Endodermal cell (in vitro differentiated cells): ENCODE measurements at regions not wholly inside any gene's neighbourhood (a gene's known extent, or its start where the extent isn't known, plus 50 kb on each side); places are given as distances from the start of the nearest gene placed in this dataset.

ENCODE experiments used
- DNase-seq: peaks from one replicate; pipeline ENCODE4 v3.0.0-alpha.2; 2017
- H3K27ac ChIP-seq: 2 replicates; pipeline ENCODE4 v1.5.1; 2013; ENCODE audit warnings: mild to moderate bottlenecking, low read depth, low read length, moderate library complexity
- H3K27me3 ChIP-seq: 2 replicates; pipeline ENCODE4 v1.6.1; 2013; ENCODE audit warnings: mild to moderate bottlenecking, low read length, moderate library complexity; ENCODE audit not compliant: insufficient read depth, control insufficient read depth, poor library complexity, severe bottlenecking
- H3K36me3 ChIP-seq: 2 replicates; pipeline ENCODE4 v1.7.0; 2013; ENCODE audit warnings: mild to moderate bottlenecking, low read length, moderate library complexity; ENCODE audit not compliant: control insufficient read depth, insufficient read depth
- H3K4me1 ChIP-seq: one replicate; pipeline ENCODE4 v1.7.0; 2013; ENCODE audit warnings: low read length; ENCODE audit not compliant: control insufficient read depth, insufficient read depth
- H3K4me3 ChIP-seq: 2 replicates; pipeline ENCODE4 v1.5.1; 2013; ENCODE audit warnings: mild to moderate bottlenecking, low read length, moderate library complexity
- H3K9ac ChIP-seq: 2 replicates; pipeline ENCODE4 v1.6.1; 2013; ENCODE audit warnings: mild to moderate bottlenecking, low read length, moderate library complexity; ENCODE audit not compliant: poor library complexity, severe bottlenecking; ENCODE audit errors: extremely low read depth
- H3K9me3 ChIP-seq: 2 replicates; pipeline ENCODE4 v1.6.1; 2013; ENCODE audit warnings: mild to moderate bottlenecking, low read length, moderate library complexity; ENCODE audit not compliant: control insufficient read depth
- H3K27ac Mint-ChIP-seq: 2 replicates; pipeline ENCODE4 v1.8.0; 2020; ENCODE audit warnings: mixed read lengths
- H3K27me3 Mint-ChIP-seq: 2 replicates; pipeline ENCODE4 v1.8.0; 2021; ENCODE audit warnings: mild to moderate bottlenecking, mixed read lengths; ENCODE audit not compliant: insufficient read depth
- H3K36me3 Mint-ChIP-seq: 2 replicates; pipeline ENCODE4 v1.8.0; 2020; ENCODE audit warnings: low read depth, mixed read lengths
- H3K4me1 Mint-ChIP-seq: 2 replicates; pipeline ENCODE4 v1.8.0; 2020; ENCODE audit warnings: mixed read lengths
- H3K4me3 Mint-ChIP-seq: 2 replicates; pipeline ENCODE4 v1.8.0; 2020; ENCODE audit warnings: mild to moderate bottlenecking, moderate library complexity, mixed read lengths
- H3K9me3 Mint-ChIP-seq: 2 replicates; pipeline ENCODE4 v1.8.0; 2020; ENCODE audit warnings: mild to moderate bottlenecking, mixed read lengths
- WGBS, 2 experiments: methylation state at CpG; one replicate each; pipeline versions ENCODE4 v1.1.5 to v1.1.7; 2013; ENCODE audit warnings: missing lambda C conversion rate in 2 of 2, mixed read lengths in 1 of 2; ENCODE audit not compliant: insufficient coverage in 1 of 2, insufficient read length in 1 of 2; 5-methylcytosine and 5-hydroxymethylcytosine counted together
- TF ChIP-seq, protein P1 (sequence below): fragments of 200-600 bp; sonication (generic); conservative IDR thresholded peaks from 2 replicates; pipeline ENCODE4 v1.5.0; 2021; ENCODE audit warnings: antibody characterized with exemption, mild to moderate bottlenecking

DNA sequence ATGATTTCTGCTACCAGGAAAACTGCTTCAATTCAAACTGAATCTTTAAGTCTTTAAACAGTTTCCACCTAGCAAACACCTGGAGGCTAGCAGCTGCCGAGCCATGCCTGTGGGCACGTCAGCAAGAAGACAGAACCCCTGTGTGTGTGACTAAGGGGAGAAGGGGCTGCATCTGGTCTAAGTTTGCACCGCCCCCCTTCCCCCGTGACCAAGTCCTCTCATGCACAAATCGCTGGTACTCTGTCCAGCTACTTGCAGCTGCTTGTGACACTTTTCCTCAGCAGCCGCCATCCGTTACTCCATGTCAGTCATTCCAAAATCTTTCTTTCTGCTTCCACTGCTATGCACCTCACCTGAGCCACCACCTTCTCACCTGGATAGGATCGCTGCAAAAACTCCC, 355.0 kb downstream of the SS18 start:
- Histone ChIP-seq H3K4me3 (no peak overlapping the region), H3K9me3 (peaks cover 13% of the 10 kb centered on the region), H3K4me1 (peaks cover 11% of the 10 kb centered on the region), H3K27ac (no peak overlapping the region), H3K9ac (no peak overlapping the region), H3K27me3 (peaks cover 34% of the 10 kb centered on the region), H3K36me3 (no peaks in the 10 kb centered on the region)
- Mint-ChIP-seq H3K27ac (no peak overlapping the region), H3K4me1 (peaks cover 52% of the 10 kb centered on the region), H3K27me3 (peaks cover 59% of the 10 kb centered on the region), H3K4me3 (no peak overlapping the region), H3K36me3 (peaks cover 3% of the 10 kb centered on the region), H3K9me3 (peaks cover 14% of the 10 kb centered on the region)
- TF ChIP-seq, protein P1, sequence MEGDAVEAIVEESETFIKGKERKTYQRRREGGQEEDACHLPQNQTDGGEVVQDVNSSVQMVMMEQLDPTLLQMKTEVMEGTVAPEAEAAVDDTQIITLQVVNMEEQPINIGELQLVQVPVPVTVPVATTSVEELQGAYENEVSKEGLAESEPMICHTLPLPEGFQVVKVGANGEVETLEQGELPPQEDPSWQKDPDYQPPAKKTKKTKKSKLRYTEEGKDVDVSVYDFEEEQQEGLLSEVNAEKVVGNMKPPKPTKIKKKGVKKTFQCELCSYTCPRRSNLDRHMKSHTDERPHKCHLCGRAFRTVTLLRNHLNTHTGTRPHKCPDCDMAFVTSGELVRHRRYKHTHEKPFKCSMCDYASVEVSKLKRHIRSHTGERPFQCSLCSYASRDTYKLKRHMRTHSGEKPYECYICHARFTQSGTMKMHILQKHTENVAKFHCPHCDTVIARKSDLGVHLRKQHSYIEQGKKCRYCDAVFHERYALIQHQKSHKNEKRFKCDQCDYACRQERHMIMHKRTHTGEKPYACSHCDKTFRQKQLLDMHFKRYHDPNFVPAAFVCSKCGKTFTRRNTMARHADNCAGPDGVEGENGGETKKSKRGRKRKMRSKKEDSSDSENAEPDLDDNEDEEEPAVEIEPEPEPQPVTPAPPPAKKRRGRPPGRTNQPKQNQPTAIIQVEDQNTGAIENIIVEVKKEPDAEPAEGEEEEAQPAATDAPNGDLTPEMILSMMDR = no peak
- WGBS, 2 experiments = 92 to 94% methylated on average over 3 to 8 of the region's 8 CpGs
- DNase-seq = no peak

DNA sequence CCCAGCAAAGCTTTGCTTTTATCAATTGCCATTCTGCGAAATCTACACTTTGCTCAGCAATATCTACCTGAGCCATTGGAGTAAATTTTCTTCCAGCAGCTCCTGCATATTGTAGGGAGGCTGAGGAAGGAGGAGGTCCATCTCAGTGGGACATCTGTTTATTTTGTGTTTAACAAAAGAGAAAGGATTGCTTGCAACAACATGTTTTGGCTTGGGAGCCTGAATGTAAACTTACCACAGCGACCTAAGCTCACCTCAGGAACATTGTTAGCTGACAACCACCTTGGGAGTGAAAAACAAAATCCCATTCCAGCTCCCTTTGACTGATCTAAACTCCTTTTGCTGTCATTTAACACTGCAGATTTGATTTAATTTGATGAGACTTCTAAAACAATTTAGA, 356.1 kb downstream of the SS18 start:
- Histone ChIP-seq H3K4me3 (no peak overlapping the region), H3K9me3 (peaks cover 24% of the 10 kb centered on the region), H3K27me3 (peaks cover 34% of the 10 kb centered on the region), H3K36me3 (no peaks in the 10 kb centered on the region), H3K27ac (no peak overlapping the region), H3K9ac (no peak overlapping the region), H3K4me1 (peaks cover 11% of the 10 kb centered on the region)
- H3K27me3 Mint-ChIP-seq = peaks cover 53% of the 10 kb centered on the region
- H3K4me3 Mint-ChIP-seq = peak overlapping the region; percentile 27
- H3K36me3 Mint-ChIP-seq = peaks cover 3% of the 10 kb centered on the region
- H3K4me1 Mint-ChIP-seq = peaks cover 47% of the 10 kb centered on the region
- WGBS, 2 experiments = 15% methylated on average over 2 of the region's 2 CpGs; no CpG with 5 or more reads in 1 of the 2 experiments
- peaks cover 22% of the 10 kb centered on the region for H3K9me3 Mint-ChIP-seq
- H3K27ac Mint-ChIP-seq = peak overlapping the region; percentile 81
- TF ChIP-seq, protein P1 = no peak
- peak; percentile 66 for DNase-seq

DNA sequence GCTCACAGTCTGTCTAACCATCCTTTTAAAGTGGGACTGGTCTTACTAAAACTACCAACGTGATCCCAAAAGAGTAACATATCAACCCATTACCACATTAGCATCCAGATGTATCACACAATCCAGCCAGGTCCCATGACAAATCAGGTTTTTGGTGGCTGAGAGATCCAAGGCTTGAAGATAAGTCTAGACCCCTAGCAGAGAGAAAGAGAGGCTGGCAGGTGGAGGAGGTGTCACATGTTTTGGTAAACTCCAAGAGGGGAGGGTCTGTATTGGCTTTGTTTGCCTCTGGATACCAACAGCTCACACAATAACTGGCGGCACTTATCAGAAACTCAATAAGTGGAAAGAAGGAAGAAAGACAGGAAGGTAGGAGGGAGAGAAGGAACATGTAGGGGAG, 357.6 kb downstream of the SS18 start:
- WGBS, 2 experiments = 39% methylated on average over 2 of the region's 2 CpGs; no CpG with 5 or more reads in 1 of the 2 experiments
- H3K27me3 ChIP-seq = peaks cover 19% of the 10 kb centered on the region
- no peak overlapping the region for H3K9ac ChIP-seq
- H3K4me3 ChIP-seq = no peak overlapping the region
- H3K4me3 Mint-ChIP-seq = no peak overlapping the region
- H3K36me3 ChIP-seq = no peaks in the 10 kb centered on the region
- H3K9me3 Mint-ChIP-seq = peaks cover 22% of the 10 kb centered on the region
- peaks cover 51% of the 10 kb centered on the region for H3K4me1 Mint-ChIP-seq
- H3K27ac Mint-ChIP-seq = no peak overlapping the region
- H3K9me3 ChIP-seq = peaks cover 25% of the 10 kb centered on the region
- TF ChIP-seq, protein P1 = no peak
- no peak overlapping the region for H3K27ac ChIP-seq
- H3K36me3 Mint-ChIP-seq = peaks cover 3% of the 10 kb centered on the region
- H3K27me3 Mint-ChIP-seq = peaks cover 42% of the 10 kb centered on the region
- H3K4me1 ChIP-seq = peaks cover 11% of the 10 kb centered on the region
- DNase-seq = peak; percentile 69
